ENCODE measurements at regions not wholly inside any gene's neighbourhood (a gene's known extent, or its start where the extent isn't known, plus 50 kb on each side); places are given as distances from the start of the nearest gene placed in this dataset.

DNA sequence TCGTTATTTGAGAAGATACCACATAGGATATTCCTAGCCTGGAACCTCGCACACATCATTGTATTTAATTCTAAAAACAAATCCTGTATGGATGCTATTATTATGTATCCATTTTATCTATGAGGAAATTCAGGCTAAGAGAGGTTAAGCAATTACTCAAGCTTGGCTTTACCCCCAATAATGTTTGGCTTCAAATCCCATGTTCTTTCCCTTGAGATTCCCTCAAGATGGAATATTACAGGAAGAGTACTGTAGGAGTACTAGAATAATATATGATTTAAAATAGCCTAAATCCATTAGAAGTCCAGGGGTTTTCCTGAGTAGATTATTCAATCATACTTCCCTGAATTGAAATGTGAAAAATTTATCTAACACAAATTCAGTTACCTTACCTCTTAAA, 630.2 kb downstream of the ZNF385D start:
- no peak for TF ChIP-seq BACH2 (CRISPR knock-in tag; IDR thresholded peaks at IDR 0.05; ENCODE audit: borderline replicate concordance)
- TF ChIP-seq, protein P1, sequence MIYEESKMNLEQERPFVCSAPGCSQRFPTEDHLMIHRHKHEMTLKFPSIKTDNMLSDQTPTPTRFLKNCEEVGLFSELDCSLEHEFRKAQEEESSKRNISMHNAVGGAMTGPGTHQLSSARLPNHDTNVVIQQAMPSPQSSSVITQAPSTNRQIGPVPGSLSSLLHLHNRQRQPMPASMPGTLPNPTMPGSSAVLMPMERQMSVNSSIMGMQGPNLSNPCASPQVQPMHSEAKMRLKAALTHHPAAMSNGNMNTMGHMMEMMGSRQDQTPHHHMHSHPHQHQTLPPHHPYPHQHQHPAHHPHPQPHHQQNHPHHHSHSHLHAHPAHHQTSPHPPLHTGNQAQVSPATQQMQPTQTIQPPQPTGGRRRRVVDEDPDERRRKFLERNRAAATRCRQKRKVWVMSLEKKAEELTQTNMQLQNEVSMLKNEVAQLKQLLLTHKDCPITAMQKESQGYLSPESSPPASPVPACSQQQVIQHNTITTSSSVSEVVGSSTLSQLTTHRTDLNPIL (CRISPR knock-in tag; IDR thresholded peaks at IDR 0.05; ENCODE audit: low read depth) = no peak
- TF ChIP-seq ISL1 (CRISPR knock-in tag; IDR thresholded peaks at IDR 0.05) = no peak
- TF ChIP-seq, protein P2, sequence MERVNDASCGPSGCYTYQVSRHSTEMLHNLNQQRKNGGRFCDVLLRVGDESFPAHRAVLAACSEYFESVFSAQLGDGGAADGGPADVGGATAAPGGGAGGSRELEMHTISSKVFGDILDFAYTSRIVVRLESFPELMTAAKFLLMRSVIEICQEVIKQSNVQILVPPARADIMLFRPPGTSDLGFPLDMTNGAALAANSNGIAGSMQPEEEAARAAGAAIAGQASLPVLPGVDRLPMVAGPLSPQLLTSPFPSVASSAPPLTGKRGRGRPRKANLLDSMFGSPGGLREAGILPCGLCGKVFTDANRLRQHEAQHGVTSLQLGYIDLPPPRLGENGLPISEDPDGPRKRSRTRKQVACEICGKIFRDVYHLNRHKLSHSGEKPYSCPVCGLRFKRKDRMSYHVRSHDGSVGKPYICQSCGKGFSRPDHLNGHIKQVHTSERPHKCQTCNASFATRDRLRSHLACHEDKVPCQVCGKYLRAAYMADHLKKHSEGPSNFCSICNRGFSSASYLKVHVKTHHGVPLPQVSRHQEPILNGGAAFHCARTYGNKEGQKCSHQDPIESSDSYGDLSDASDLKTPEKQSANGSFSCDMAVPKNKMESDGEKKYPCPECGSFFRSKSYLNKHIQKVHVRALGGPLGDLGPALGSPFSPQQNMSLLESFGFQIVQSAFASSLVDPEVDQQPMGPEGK (CRISPR knock-in tag; IDR thresholded peaks at IDR 0.05; ENCODE audit: borderline replicate concordance) = no peak
- no peak for TF ChIP-seq TOX (CRISPR knock-in tag; IDR thresholded peaks at IDR 0.05; ENCODE audit: borderline replicate concordance)
- TF ChIP-seq PPARA (CRISPR knock-in tag; IDR thresholded peaks at IDR 0.05; ENCODE audit: borderline replicate concordance) = no peak

Data from SK-N-SH treated with all-trans-retinoic acid at 6 μM for 48 hours (cell line).